HG02798 (cell line): ENCODE measurements at regions not wholly inside any gene's neighbourhood (a gene's known extent, or its start where the extent isn't known, plus 50 kb on each side); places are given as distances from the start of the nearest gene placed in this dataset.
"Not testable (repeated sequence)": the region's sequence is repeated elsewhere in the genome, so short reads cannot be mapped to it uniquely, and the experiment has no call there.

Source experiments
- ATAC-seq: cut with Tn5 transposase; IDR thresholded peaks from one replicate; pipeline ENCODE4 v1.9.1; 2021; ENCODE audit warnings: mild to moderate bottlenecking; ENCODE audit not compliant: unreplicated experiment, poor library complexity

- ATAC-seq, result no peak
Measured at GRCh38 chr2:76193089-76193488, 482.4 kb upstream of the GCFC2 start.

DNA sequence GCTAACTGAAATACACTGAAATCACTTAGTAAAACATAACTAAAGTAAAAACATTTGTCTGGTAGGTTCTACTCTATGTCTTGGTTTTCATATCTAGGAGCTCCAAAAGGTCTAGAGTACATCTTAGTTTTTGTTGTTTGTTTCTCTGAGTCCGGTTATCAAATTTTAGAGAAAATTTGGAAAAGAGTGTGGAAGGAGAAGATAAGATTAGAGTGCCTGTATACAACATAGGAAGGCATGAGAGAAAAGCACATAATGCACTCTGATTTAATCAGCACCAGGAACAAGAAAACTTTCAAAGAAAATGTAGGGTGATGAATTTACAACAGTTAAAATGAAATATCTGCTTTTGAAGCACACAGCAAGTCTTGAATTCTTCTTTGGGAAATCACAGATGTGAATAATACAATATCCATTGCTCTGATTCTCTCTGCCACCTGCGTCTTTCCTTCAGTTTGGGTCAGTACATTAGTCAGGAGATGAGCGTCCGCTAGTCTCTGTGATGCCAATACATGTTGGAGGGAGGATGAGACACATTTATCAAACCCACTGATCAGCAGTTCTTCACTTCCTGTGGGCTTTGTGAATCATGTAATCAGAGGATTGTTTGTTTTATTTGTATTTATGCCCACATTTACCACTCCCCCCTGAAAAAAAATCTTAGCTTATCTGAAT, 477.8 kb upstream of the GCFC2 start:
- no peak for ATAC-seq

DNA sequence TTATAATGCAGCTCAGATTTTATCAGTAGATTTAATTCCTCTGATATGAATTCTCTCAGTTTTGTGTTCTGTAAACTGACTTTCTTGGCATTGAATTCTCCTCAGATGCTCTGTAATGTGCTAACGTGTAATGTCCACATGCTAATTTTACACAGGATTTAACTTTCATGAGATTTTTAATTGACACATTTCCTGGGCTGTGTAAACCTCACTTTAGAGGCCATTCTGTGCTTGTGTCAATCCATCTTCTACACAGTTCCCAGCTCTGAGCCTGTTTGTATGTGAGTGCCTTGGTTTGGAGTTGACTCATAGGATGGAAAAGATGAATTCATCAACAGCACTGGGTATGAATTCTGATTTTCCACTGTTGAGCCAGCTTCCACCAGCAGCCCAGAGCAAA, 476.7 kb upstream of the GCFC2 start:
- no peak for ATAC-seq

- ATAC-seq, result no peak
Measured at GRCh38 chr2:76180676-76181075, 470.0 kb upstream of the GCFC2 start.

DNA sequence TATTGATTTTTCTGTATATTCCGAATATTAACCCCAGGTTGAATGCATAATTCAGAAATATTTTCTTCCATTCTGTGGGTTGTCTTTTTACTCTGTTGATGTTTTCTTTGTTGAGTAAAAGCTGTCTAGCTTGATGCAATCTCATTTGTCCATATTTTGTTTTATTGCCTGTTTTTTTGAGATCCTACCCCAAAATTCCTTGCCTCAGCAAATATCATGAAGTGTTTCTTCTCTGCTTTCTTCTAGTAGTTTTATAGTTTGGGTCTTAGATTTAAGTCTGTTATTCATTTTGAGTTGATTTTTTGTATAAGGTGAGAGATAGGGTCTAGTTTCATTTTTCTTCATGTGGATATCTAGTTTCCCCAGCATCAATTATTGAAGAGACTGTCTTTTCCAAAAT, 467.9 kb upstream of the GCFC2 start:
- ATAC-seq, result no peak

- no peak for ATAC-seq
Measured at GRCh38 chr2:76175295-76175694, 464.6 kb upstream of the GCFC2 start.

DNA sequence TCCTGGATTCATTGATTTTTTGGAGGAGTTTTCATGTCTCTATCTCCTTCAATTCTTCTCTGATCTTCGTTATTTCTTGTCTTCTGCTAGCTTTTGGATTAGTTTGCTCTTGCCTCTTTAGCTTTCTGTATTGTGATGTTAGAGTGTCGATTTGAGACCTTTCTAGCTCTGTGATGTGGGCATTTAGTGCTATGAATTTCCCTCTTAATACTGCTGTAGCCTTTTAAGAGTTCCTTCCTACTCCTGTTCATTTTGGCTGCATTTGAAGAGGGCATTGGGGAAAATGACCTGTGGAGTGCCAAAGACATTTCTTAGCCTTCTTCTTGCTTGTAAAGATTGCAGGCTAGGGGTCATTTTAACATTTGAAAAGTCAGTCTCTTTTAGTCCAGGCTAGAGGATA, 463.8 kb upstream of the GCFC2 start:
- ATAC-seq, result no peak

- ATAC-seq, result not testable (repeated sequence)
Measured at GRCh38 chr2:76173206-76173605, 462.5 kb upstream of the GCFC2 start.

GRCh38 chr2:76172154-76172595, 461.5 kb upstream of the GCFC2 start:
- ATAC-seq, result not testable (repeated sequence)

DNA sequence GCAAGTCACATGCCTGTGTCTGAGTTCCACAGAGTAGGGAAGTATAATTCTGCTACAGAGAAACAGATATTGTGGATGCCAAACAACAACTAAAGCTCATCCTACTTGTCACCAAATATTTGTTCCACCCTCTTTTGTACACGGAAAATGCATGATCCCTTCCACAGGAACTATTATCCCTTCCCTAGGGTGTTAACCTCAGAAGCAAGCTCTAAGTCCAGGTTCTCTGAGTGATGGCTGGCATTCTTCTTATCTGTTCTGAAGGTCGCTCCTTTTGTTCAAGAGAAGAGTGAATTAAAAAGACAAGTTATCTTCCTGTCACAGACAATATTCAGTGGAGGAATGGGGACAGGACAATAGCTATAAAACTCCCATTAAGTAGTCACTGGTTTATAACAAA, 460.1 kb upstream of the GCFC2 start:
- ATAC-seq, result no peak

DNA sequence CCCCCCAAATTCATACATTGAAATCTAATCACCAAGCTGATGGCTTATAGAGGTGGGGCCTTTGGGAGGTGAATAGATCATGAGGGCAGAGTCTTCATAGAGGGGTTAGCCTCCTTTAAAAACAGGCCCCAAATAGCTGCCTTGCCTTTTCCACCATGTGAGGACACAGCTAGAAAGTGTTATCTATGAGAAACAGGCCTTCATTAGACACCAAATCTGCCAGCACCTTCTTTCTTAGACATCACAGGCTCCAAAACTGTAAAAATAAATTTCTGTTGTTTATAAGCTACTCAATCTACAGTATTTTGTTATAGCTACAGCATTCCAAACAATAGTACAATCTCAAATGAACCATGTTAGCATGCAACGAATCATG, 459.3 kb upstream of the GCFC2 start:
- no peak for ATAC-seq

GRCh38 chr2:76169276-76170008, 458.7 kb upstream of the GCFC2 start:
- no peak for ATAC-seq

DNA sequence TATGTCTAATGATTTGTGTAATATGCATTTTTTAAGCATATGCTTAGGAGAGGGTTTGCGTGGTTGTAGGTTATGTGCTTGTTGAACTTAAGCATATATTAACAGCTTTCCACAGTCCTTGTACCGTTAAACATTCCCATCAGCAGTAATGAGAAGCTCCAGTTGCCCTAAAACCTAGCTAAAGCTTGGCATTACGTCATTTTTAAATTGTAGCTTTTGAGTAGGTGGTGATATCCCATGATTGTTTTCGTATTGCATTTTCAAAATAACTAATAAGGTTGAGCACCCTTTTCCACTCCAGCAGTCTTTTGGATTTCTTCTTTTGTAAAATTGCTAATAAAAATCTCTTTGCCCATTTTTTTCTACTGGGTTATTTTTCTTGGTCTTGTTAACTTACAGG, 453.1 kb upstream of the GCFC2 start:
- ATAC-seq, result no peak

- no peak for ATAC-seq
Measured at GRCh38 chr2:76160670-76161069, 450.0 kb upstream of the GCFC2 start.

DNA sequence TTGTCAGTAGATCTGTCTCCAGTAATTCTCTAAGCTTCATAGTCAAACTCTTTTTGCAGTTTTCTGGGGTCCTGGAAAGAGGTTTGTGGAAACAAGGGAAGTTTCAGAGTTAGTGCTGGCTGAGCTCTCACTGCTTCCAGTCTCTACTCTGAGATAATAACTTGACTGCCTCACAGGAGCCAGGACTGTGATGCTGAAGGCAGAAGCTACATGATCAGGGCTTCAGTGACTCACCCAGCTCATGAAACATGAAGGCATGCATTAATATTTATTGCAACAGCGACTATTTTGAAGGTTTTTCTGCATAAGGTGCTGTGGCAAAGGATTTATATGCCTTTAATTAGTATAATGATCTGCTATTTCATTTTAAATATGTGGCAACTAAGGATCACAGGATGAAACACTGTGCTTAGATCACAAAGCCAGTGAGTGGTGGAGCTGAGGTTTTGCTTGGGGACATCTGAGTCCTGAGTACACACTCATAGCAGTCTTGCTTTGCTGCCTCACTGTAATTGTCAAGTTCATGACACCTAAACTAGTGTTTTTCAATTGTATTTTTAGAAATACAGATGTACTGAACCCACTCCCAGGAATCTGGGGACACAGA, 448.4 kb upstream of the GCFC2 start:
- ATAC-seq, result no peak

- ATAC-seq, result no peak
Measured at GRCh38 chr2:76157531-76157930, 446.8 kb upstream of the GCFC2 start.

GRCh38 chr2:76154981-76155380, 444.3 kb upstream of the GCFC2 start:
- ATAC-seq, result no peak

GRCh38 chr2:76149846-76150245, 439.1 kb upstream of the GCFC2 start:
- ATAC-seq, result no peak

DNA sequence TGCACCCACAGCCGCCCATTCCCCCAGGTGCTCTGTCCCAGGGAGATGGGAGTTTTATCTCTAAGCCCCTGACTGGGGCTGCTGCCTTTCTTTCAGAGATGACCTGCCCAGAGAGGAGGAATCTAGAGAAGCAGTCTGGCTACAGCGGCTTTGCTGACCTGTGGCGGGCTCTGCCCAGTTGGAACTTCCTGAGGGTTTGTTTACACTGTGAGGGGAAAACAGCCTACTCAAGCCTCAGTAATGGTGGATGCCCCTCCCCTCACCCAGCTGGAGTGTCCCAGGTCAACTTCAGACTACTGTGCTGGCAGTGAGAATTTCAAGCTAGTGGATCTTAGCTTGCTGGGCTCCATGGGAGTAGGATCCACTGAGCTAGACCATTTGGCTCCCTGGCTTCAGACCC, 428.6 kb upstream of the GCFC2 start:
- ATAC-seq, result not testable (repeated sequence)

DNA sequence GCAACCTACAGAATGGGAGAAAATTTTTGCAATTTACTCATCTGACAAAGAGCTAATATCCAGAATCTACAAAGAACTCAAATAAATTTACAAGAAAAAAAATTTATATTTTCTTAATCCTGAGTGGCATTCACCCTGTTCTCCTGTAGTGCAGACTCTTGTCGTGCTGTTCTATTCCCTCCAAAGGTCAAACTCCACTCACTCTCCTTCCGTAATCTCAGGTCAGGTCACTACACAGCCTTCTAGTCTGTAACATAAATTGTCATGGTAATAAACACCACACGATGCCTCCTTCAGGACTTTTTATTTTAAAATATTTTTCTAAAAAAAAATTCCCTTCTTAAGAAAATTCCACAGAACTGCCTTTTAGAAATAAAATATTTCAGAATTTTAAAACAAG, 417.9 kb upstream of the GCFC2 start:
- no peak for ATAC-seq

- no peak for ATAC-seq
Measured at GRCh38 chr2:76120176-76120575, 409.5 kb upstream of the GCFC2 start.

DNA sequence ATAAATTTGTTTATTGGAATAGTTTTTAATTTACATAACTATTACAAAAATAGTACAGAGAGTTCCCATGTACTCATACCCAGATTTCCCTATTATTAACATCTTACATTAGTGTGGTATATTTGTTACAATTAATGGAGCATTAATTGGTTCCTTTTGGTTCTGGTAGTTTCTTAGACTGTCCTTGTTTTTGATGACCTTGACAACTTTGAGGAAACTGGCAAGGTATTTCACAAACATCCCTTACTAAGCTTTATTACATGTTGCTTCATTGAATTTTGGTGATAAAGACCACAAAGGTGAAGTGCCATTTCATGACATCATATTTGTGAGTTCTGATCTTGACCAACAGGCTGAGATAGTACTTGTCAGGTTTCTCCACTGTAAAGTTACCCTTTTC, 379.0 kb upstream of the GCFC2 start:
- no peak for ATAC-seq
